GM12873 (cell line): ENCODE measurements at regions not wholly inside any gene's neighbourhood (a gene's known extent, or its start where the extent isn't known, plus 50 kb on each side); places are given as distances from the start of the nearest gene placed in this dataset.

Source experiments
- TF ChIP-seq, protein P1 (sequence below): IDR thresholded peaks from 2 replicates; pipeline ENCODE4 v1.5.1; 2012; ENCODE audit warnings: low read depth, mild to moderate bottlenecking, moderate library complexity, low read length, control low read depth; ENCODE audit not compliant: insufficient read depth; ENCODE audit errors: missing control alignments

DNA sequence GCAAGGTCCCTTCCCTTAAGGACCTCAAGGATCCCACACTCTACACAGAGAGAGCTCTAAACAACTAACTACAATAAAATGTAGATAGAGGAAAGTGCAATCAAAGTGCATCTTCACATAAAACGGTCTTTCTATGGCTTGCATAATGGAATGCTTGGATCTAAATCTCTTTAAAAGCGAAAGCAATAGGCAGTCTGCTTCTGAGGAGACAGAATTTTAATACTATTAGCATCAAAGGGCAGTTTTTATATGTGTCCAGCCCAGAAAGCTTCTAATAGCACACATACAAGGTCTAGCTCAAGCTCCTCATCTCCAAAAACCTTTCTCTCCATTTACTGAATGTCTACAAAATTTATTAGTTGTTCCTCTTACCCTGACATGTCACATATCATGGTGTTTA, 101.5 kb upstream of the C1GALT1 start:
- TF ChIP-seq, protein P1, sequence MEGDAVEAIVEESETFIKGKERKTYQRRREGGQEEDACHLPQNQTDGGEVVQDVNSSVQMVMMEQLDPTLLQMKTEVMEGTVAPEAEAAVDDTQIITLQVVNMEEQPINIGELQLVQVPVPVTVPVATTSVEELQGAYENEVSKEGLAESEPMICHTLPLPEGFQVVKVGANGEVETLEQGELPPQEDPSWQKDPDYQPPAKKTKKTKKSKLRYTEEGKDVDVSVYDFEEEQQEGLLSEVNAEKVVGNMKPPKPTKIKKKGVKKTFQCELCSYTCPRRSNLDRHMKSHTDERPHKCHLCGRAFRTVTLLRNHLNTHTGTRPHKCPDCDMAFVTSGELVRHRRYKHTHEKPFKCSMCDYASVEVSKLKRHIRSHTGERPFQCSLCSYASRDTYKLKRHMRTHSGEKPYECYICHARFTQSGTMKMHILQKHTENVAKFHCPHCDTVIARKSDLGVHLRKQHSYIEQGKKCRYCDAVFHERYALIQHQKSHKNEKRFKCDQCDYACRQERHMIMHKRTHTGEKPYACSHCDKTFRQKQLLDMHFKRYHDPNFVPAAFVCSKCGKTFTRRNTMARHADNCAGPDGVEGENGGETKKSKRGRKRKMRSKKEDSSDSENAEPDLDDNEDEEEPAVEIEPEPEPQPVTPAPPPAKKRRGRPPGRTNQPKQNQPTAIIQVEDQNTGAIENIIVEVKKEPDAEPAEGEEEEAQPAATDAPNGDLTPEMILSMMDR, result no peak

DNA sequence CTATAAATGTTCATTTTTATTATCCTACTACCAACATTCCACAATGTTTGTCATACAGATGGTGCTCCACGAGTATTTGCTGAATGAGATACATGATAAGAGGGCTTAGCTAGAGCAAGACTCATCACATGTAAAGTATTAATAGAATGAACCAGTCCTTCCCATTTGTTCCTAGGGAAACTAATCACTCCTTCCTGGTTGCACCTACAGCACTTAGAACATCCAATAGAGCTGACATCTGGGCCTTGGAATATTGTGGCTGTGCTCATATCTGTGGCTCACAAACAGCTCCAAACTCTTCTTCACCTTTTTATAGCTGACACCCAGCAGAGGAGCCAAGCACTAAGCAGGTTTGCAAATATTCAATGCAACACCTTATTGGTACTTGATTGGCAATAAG, 91.9 kb upstream of the C1GALT1 start:
- TF ChIP-seq, protein P1, result no peak

DNA sequence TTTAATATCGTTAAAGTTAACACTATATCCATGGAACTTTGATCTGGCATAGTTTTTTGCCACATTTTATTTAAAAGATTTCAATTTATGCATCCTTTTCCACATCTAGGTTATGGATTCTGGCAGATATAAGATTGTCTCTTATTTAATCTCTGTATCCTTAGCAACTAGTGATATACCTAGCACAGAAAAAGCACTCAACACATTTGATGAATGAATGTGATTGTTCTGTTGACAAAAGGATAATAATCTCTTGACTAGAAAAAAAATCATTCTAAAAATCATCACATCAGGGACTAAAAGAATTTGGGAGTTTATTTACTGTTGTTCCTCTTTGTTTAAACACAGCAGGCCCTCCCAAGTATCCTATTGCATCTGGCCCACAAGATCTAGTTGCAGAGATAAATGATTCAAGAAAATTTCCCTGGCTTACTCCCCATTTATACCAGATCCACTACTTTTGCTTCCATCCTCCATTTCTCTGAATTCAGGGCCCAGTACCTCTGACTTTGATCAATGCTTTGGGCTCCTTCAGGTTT, 84.0 kb upstream of the C1GALT1 start:
- TF ChIP-seq, protein P1, result no peak

DNA sequence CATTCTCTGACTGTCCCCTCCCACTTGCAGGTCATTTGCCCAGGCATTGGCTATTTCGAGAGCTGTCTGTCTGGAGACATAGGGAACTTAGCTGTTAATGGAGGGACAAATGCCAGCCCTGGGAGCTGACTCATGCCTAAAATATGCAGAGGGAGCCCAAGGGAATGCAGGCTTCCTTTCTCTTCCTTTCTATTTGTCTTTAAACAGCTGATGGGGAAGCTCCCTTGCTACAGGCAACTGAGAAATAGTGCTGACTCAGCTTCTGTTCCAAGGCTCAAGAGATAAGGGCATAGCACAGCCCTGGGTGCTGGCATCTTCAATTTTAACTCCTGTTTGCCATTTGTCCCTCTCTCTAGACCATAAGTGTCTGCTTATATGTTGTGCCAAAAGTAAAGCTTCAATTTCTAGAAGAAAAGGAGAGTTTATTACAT, 82.7 kb upstream of the C1GALT1 start:
- TF ChIP-seq, protein P1, result no peak

DNA sequence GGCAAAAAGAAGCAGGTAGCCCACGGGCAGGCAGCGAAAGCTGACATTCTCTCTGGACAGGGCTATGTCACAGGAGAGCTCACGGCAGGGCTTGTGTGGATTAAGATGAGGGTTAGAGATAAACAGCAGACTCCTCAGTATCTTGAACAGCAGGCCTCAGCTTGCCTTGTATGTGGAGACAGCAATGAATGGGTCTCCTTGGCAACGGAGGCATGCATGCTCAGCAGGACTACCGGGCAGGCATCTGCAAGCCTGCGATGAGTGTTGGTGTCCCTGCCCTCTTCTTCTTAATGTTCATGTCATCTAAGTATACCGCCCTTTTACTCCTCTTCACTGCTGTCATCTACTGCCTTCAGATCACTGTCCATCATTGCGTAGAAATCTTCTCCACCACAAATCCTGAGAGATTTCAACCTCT, 81.9 kb upstream of the C1GALT1 start:
- TF ChIP-seq, protein P1, result no peak

DNA sequence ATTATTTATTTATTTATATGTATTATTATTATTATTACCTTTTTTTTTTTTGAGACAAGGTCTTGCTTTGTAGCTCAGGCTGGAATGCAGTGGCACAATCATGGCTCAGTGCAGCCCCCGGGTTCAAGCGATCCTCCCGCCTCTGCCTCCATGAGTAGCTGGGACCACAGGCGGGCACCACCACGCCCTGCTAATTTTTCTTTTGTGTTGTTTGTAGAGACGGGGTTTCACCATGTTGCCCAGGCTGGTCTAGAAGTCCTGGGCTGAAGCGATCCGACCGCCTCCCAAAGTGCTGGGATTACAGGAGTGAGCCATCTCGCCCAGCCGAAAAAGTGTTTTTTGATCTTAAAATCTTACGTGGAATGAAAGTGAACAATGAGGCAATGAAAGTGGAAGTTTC, 79.4 kb upstream of the C1GALT1 start:
- TF ChIP-seq, protein P1, result no peak

DNA sequence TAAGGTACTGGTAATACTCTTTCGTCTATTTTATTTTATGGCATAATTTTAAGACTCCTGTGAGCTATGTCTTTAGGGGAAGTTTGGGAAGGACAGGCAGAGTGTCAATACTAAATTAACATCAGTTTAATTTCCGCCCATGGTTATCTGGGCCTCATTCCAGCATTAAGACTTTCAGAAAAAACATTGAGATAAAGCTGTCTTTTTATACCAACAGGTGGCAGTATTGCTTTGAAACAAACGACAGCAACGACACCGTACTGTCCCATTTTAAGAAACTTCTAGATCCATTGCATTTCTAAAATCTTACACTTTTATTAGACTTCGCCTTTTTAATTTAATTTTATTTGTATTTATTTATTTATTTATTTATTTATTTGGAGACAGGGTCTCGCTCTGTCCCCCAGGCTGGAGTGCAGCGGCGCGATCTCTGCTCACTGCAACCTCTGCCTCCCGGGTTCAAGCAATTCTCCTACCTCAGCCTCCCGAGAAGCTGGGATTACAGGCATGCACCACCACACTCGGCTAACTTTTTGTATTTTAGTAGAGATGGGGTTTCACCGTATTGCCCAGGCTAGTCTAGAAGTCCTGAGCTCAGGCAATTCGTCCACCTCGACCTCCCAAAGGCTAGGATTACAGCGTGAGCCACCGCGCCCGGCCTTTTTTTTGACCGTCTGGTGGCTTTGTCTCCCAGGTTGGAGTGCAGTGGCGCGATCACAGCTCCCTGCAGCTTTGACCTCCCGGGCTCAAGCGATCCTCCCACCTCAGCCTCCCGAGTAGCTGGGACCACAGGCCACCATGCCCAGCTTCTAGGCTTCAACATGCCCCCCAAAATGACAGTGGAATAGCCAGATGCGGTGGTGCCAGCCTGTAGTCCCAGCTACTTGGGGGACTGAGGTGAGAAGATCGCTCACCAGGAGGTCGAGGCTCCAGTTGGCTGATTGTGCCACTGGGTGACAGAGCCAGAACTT, 78.7 kb upstream of the C1GALT1 start:
- TF ChIP-seq, protein P1, result peak; percentile 58
